ENCODE measurements at regions not wholly inside any gene's neighbourhood (a gene's known extent, or its start where the extent isn't known, plus 50 kb on each side); places are given as distances from the start of the nearest gene placed in this dataset.

DNA sequence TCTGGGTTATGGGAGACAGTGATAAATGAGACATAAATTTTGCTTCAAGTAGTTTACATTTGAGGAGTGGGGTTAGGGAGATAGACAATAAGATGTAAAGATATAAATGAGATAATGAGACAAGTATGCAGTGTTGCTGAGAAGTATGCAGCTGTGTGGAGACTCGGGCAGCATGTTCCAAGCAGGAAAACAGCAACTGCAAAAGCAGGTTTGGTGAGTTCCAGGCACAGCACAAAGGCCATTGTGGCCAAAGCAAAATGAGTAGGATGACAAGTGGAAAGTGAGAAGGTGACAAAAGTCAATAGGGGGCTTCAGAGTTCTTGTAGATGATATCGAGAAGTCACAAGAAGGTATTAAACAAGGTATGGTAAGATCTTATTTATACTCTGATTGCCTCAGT is 259.1 kb upstream of the PEX5L start:
- no peak overlapping the region for H3K4me3 ChIP-seq (ENCODE audit: low read depth, low read length, poor library complexity, severe bottlenecking)
- H3K4me1 ChIP-seq (ENCODE audit: insufficient read depth, low read length, severe bottlenecking) = no peaks in the 10 kb centered on the region
- TF ChIP-seq, protein P1, sequence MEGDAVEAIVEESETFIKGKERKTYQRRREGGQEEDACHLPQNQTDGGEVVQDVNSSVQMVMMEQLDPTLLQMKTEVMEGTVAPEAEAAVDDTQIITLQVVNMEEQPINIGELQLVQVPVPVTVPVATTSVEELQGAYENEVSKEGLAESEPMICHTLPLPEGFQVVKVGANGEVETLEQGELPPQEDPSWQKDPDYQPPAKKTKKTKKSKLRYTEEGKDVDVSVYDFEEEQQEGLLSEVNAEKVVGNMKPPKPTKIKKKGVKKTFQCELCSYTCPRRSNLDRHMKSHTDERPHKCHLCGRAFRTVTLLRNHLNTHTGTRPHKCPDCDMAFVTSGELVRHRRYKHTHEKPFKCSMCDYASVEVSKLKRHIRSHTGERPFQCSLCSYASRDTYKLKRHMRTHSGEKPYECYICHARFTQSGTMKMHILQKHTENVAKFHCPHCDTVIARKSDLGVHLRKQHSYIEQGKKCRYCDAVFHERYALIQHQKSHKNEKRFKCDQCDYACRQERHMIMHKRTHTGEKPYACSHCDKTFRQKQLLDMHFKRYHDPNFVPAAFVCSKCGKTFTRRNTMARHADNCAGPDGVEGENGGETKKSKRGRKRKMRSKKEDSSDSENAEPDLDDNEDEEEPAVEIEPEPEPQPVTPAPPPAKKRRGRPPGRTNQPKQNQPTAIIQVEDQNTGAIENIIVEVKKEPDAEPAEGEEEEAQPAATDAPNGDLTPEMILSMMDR (IDR thresholded peaks at IDR 0.05; ENCODE audit: low read length) = no peak
- TF ChIP-seq EZH2 (IDR thresholded peaks at IDR 0.05; ENCODE audit: borderline replicate concordance, low read length) = no peak
- no peaks in the 10 kb centered on the region for H3K9me2 ChIP-seq (ENCODE audit: low read depth, low read length)
- no peak overlapping the region for H3K9ac ChIP-seq (ENCODE audit: low read length)
- H3K36me3 ChIP-seq (ENCODE audit: insufficient read depth, low read length) = no peaks in the 10 kb centered on the region
- no peaks in the 10 kb centered on the region for H3F3A ChIP-seq (ENCODE audit: insufficient read depth, low read length)
- no peak overlapping the region for H3K4me2 ChIP-seq (ENCODE audit: low read length)
- no peak overlapping the region for H3K27ac ChIP-seq (ENCODE audit: low read depth, low read length, poor library complexity, severe bottlenecking)
- no peaks in the 10 kb centered on the region for H3K79me2 ChIP-seq (ENCODE audit: insufficient read depth, low read length)
- H2AFZ ChIP-seq (ENCODE audit: low read length) = no peak overlapping the region
- no peaks in the 10 kb centered on the region for H3K27me3 ChIP-seq (ENCODE audit: insufficient read depth, low read length)
- no peaks in the 10 kb centered on the region for H4K20me1 ChIP-seq (ENCODE audit: insufficient read depth, low read length)
- H3K9me3 ChIP-seq (ENCODE audit: low read length) = no peaks in the 10 kb centered on the region

DNA sequence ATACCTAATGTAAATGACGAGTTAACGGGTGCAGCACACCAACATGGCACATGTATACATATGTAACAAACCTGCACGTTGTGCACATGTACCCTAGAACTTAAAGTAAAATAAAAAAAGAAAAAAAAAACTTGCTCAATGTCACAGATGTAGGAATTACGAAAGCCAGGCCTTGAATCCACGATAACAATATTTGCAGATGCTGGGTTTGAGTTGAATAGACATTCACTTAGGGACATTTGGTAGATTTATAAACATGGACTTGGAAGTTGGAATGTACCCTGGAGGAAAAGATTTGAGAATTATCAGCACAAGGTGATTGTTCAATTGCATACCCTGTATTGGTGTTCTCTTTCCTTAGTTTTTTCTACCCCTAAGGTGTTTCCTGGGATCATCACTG is 260.2 kb upstream of the PEX5L start:
- H3K4me2 ChIP-seq (ENCODE audit: low read length) = no peak overlapping the region
- H3K27me3 ChIP-seq (ENCODE audit: insufficient read depth, low read length) = no peaks in the 10 kb centered on the region
- H3K9me3 ChIP-seq (ENCODE audit: low read length) = no peaks in the 10 kb centered on the region
- no peaks in the 10 kb centered on the region for H4K20me1 ChIP-seq (ENCODE audit: insufficient read depth, low read length)
- no peaks in the 10 kb centered on the region for H3K9me2 ChIP-seq (ENCODE audit: low read depth, low read length)
- no peaks in the 10 kb centered on the region for H3F3A ChIP-seq (ENCODE audit: insufficient read depth, low read length)
- no peaks in the 10 kb centered on the region for H3K36me3 ChIP-seq (ENCODE audit: insufficient read depth, low read length)
- H2AFZ ChIP-seq (ENCODE audit: low read length) = no peak overlapping the region
- no peak overlapping the region for H3K4me3 ChIP-seq (ENCODE audit: low read depth, low read length, poor library complexity, severe bottlenecking)
- H3K79me2 ChIP-seq (ENCODE audit: insufficient read depth, low read length) = no peaks in the 10 kb centered on the region
- no peak overlapping the region for H3K9ac ChIP-seq (ENCODE audit: low read length)
- no peak overlapping the region for H3K27ac ChIP-seq (ENCODE audit: low read depth, low read length, poor library complexity, severe bottlenecking)
- TF ChIP-seq, protein P1 (IDR thresholded peaks at IDR 0.05; ENCODE audit: low read length) = no peak
- no peak for TF ChIP-seq EZH2 (IDR thresholded peaks at IDR 0.05; ENCODE audit: borderline replicate concordance, low read length)
- H3K4me1 ChIP-seq (ENCODE audit: insufficient read depth, low read length, severe bottlenecking) = no peaks in the 10 kb centered on the region

DNA sequence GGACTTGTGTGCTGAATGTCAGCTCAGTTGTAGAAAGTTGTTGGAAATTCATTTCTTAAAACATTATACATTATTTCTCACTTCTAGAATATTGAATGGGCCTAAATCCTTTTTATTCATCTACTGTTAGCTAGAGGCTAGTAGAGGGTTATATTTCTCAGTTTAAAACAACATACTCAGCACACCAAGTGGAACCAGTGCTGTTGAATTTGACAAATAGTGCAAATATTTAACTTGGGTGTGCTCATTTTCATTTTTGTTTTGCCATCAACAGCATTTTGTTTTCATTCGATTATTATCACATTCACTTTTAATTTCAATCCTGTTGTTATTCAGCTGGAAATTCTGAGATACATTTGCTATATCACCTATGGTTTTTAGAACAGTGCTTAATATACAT is 269.4 kb upstream of the PEX5L start:
- H3F3A ChIP-seq (ENCODE audit: insufficient read depth, low read length) = no peaks in the 10 kb centered on the region
- no peak overlapping the region for H3K4me2 ChIP-seq (ENCODE audit: low read length)
- no peaks in the 10 kb centered on the region for H3K9me3 ChIP-seq (ENCODE audit: low read length)
- H3K4me1 ChIP-seq (ENCODE audit: insufficient read depth, low read length, severe bottlenecking) = no peaks in the 10 kb centered on the region
- H3K36me3 ChIP-seq (ENCODE audit: insufficient read depth, low read length) = no peaks in the 10 kb centered on the region
- TF ChIP-seq EZH2 (IDR thresholded peaks at IDR 0.05; ENCODE audit: borderline replicate concordance, low read length) = no peak
- TF ChIP-seq, protein P1 (IDR thresholded peaks at IDR 0.05; ENCODE audit: low read length) = no peak
- H3K4me3 ChIP-seq (ENCODE audit: low read depth, low read length, poor library complexity, severe bottlenecking) = no peak overlapping the region
- H3K79me2 ChIP-seq (ENCODE audit: insufficient read depth, low read length) = no peaks in the 10 kb centered on the region
- H4K20me1 ChIP-seq (ENCODE audit: insufficient read depth, low read length) = no peaks in the 10 kb centered on the region
- H2AFZ ChIP-seq (ENCODE audit: low read length) = no peak overlapping the region
- no peak overlapping the region for H3K27ac ChIP-seq (ENCODE audit: low read depth, low read length, poor library complexity, severe bottlenecking)
- no peaks in the 10 kb centered on the region for H3K27me3 ChIP-seq (ENCODE audit: insufficient read depth, low read length)
- H3K9ac ChIP-seq (ENCODE audit: low read length) = no peak overlapping the region
- no peaks in the 10 kb centered on the region for H3K9me2 ChIP-seq (ENCODE audit: low read depth, low read length)

Measured in OCI-LY1 (cell line).